ENCODE measurements at regions not wholly inside any gene's neighbourhood (a gene's known extent, or its start where the extent isn't known, plus 50 kb on each side); places are given as distances from the start of the nearest gene placed in this dataset.

DNA sequence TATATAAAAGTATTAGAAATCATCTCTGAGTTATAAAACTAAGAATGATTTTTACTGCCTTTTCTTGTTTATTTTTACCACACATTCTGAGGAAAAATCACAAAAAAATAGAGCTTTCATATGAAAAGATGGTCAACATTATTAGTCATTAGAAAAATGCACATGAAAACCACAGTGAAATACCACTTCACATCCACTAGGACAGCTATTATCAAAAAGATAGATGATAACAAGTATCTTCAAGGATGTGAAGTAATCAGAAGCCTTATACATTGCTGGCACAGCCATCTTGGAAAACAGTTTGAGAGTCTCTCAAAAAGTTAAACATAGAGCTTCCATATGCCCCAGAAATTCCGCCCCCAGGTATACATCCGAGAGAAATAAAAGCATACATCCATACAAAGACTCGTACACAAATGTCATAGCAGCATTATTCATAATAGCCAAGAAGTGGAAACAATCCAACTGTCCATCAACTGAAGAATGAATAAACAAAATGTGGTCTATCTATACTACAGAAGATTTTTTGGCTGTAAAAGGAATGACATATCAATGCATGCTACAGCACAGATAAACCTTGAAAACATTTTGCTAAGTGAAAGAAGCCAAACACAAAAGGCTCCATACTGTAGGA lies 523.9 kb downstream of the FUT8 start:
- H3K36me3 ChIP-seq (ENCODE audit: low read depth, missing control alignments) = no peaks in the 10 kb centered on the region
- H3K4me3 ChIP-seq = no peak overlapping the region
- no peak for TF ChIP-seq POLR2A (IDR thresholded peaks at IDR 0.05)
- TF ChIP-seq, protein P1, sequence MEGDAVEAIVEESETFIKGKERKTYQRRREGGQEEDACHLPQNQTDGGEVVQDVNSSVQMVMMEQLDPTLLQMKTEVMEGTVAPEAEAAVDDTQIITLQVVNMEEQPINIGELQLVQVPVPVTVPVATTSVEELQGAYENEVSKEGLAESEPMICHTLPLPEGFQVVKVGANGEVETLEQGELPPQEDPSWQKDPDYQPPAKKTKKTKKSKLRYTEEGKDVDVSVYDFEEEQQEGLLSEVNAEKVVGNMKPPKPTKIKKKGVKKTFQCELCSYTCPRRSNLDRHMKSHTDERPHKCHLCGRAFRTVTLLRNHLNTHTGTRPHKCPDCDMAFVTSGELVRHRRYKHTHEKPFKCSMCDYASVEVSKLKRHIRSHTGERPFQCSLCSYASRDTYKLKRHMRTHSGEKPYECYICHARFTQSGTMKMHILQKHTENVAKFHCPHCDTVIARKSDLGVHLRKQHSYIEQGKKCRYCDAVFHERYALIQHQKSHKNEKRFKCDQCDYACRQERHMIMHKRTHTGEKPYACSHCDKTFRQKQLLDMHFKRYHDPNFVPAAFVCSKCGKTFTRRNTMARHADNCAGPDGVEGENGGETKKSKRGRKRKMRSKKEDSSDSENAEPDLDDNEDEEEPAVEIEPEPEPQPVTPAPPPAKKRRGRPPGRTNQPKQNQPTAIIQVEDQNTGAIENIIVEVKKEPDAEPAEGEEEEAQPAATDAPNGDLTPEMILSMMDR (IDR thresholded peaks at IDR 0.05) = no peak
- H3K27me3 ChIP-seq = no peaks in the 10 kb centered on the region
- no peaks in the 10 kb centered on the region for H3K4me1 ChIP-seq
- intact Hi-C loops (cut with DNase I; ENCODE audit: low total_unique reads) = no loop called here
- 93% methylated on average over 3 of the region's 3 CpGs for whole genome bisulfite sequencing, 2 donors
- H3K9me3 ChIP-seq = no peaks in the 10 kb centered on the region
- DNase-seq = no peak
- H3K27ac ChIP-seq = no peak overlapping the region

DNA sequence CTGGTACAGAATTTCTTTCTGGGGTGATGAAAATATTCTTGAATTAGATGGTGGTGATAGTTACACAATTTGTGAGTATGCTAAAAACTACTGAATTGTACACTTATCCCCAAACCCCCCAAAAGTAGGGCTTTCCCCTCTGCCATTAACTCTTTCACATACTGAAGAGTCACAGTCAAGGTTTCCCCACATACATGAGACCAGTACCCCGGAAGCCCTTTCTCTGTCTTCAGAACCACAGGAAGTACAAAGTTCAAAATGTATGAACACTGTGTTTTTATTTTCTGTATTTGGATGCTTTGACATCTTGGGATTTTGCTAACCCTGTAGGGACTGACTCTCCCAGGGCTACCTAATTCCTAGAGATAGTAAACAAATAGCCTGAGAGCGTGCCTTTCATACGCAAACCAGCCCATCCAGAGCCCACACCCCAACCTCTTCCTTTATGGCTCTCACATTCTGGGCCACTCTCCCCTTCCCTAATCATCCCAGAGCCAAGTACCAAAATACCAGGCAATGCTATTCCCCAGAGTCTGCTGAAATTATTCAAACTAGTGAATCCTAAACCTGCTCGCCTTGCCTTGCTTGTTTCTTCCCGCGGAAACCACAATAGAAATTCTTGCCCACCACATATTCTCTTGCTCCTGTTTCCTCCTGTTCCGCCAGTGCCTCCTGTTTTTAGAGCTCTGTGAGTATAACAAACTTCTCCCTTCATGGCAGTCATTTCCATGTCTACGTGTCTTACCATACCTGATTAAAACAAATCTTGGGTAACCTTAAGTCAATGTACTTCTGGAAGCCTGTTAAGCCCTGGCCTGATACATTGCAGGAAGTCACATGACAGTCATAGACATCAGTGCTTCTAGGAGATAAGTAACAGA lies 524.8 kb downstream of the FUT8 start:
- Histone ChIP-seq H3K9me3 (no peaks in the 10 kb centered on the region), H3K36me3 (ENCODE audit: low read depth, missing control alignments) (no peaks in the 10 kb centered on the region), H3K27ac (no peak overlapping the region), H3K27me3 (no peaks in the 10 kb centered on the region), H3K4me3 (no peak overlapping the region), H3K4me1 (no peaks in the 10 kb centered on the region)
- 91% methylated on average over 8 of the region's 8 CpGs for WGBS, 2 donors
- TF ChIP-seq, protein P1 (IDR thresholded peaks at IDR 0.05) = no peak
- TF ChIP-seq POLR2A (IDR thresholded peaks at IDR 0.05) = no peak
- intact Hi-C loops (cut with DNase I; ENCODE audit: low total_unique reads) = no loop called here
- no peak for DNase-seq

DNA sequence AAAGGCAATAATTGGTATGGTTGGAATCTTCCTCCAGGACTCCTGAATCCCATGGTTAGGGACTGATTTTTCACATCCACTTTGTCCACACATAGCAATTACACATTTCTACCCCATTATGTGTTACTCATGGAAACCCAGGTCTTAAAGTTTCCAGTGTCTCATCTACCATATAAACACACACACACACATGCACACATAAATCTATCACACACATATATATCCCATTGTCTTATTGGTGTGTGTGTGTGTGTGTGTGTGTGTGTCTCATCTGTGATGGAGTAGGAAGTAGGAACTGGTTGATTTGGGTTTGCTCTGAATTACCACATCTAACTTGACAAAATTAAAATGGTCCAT lies 525.4 kb downstream of the FUT8 start:
- Histone ChIP-seq H3K9me3 (no peaks in the 10 kb centered on the region), H3K27ac (no peak overlapping the region), H3K4me3 (no peak overlapping the region), H3K36me3 (ENCODE audit: low read depth, missing control alignments) (no peaks in the 10 kb centered on the region), H3K4me1 (no peaks in the 10 kb centered on the region), H3K27me3 (no peaks in the 10 kb centered on the region)
- intact Hi-C loops (cut with DNase I; ENCODE audit: low total_unique reads) = no loop called here
- no peak for DNase-seq
- TF ChIP-seq, protein P1 (IDR thresholded peaks at IDR 0.05) = no peak
- no peak for TF ChIP-seq POLR2A (IDR thresholded peaks at IDR 0.05)

DNA sequence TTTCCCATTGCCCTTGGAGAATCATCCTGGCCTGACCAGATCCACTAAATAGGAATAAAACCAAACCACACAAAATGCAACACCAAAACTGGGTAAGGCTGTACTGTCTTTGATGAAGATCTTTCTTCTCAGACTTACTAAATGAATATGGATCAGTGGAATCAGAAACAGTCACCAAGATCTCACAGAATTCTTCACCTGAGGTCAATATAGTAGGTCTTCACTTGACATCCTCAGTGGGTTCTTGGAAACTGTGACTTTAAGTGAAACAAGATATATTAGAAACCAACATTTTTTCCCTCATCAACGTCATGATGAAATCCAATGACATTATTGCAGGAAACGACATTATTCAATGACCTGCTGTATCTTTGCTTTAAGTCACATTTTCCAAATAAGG lies 526.2 kb downstream of the FUT8 start:
- Histone ChIP-seq H3K27me3 (no peaks in the 10 kb centered on the region), H3K27ac (no peak overlapping the region), H3K4me3 (no peak overlapping the region), H3K36me3 (ENCODE audit: low read depth, missing control alignments) (no peaks in the 10 kb centered on the region), H3K9me3 (no peaks in the 10 kb centered on the region), H3K4me1 (no peaks in the 10 kb centered on the region)
- WGBS, 2 donors = 83 to 85% methylated on average over 2 of the region's 2 CpGs
- no peak for DNase-seq
- TF ChIP-seq POLR2A (IDR thresholded peaks at IDR 0.05) = no peak
- TF ChIP-seq, protein P1 (IDR thresholded peaks at IDR 0.05) = no peak
- intact Hi-C loops (cut with DNase I; ENCODE audit: low total_unique reads) = no loop called here
